ENCODE measurements at regions not wholly inside any gene's neighbourhood (a gene's known extent, or its start where the extent isn't known, plus 50 kb on each side); places are given as distances from the start of the nearest gene placed in this dataset.
"Not testable (repeated sequence)": the region's sequence is repeated elsewhere in the genome, so short reads cannot be mapped to it uniquely, and the experiment has no call there.

DNA sequence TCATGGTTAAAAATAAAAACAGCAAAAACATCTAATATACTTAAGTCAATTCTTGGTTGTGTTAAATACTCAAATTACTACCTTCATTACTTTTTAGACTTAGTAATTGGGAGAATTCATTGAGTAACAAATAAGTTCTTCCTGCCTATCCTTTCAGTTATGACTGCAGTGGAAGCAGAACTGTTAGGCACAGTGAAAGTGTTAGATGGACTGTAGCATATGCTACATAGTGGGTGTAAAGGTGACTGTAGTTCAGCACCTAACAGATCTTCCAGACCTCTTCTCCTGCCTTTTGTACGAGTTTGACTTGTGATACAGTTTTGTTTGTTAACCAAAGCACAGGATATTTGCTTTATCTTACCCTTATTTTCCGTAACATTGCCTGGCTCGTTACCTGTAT, 143.4 kb downstream of the KDM5D start:
- Mint-ChIP-seq H3K27me3 (ENCODE audit: unreplicated experiment) (no peaks in the 10 kb centered on the region), H3K27ac (ENCODE audit: unreplicated experiment) (no peak overlapping the region), H3K4me3 (ENCODE audit: unreplicated experiment) (no peak overlapping the region), H3K9me3 (ENCODE audit: unreplicated experiment) (no peaks in the 10 kb centered on the region), H3K36me3 (ENCODE audit: low read depth, unreplicated experiment) (no peaks in the 10 kb centered on the region), H3K4me1 (ENCODE audit: unreplicated experiment) (no peaks in the 10 kb centered on the region)
- TF ChIP-seq, protein P1, sequence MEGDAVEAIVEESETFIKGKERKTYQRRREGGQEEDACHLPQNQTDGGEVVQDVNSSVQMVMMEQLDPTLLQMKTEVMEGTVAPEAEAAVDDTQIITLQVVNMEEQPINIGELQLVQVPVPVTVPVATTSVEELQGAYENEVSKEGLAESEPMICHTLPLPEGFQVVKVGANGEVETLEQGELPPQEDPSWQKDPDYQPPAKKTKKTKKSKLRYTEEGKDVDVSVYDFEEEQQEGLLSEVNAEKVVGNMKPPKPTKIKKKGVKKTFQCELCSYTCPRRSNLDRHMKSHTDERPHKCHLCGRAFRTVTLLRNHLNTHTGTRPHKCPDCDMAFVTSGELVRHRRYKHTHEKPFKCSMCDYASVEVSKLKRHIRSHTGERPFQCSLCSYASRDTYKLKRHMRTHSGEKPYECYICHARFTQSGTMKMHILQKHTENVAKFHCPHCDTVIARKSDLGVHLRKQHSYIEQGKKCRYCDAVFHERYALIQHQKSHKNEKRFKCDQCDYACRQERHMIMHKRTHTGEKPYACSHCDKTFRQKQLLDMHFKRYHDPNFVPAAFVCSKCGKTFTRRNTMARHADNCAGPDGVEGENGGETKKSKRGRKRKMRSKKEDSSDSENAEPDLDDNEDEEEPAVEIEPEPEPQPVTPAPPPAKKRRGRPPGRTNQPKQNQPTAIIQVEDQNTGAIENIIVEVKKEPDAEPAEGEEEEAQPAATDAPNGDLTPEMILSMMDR (IDR thresholded peaks at IDR 0.05; ENCODE audit: unreplicated experiment): no peak
- DNase-seq (ENCODE audit: low spot score): no peak

DNA sequence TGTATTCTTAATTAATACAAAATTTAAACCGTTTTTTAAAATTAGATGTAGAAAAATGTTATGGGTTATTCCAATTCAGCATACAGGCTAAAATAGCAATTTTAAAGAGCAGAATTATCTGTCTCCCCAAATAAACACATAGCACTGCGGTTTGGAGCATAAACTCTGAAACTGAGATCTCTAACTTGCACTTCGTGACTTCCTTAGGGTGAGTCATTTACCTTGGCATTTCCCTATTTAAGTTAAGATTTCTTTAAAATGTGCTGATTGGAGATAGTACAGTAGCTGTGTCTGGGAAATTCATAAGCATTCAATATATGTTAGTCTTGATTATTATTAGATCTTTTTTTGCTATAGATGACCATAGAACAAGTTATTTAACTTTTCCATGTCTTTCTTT, 143.8 kb downstream of the KDM5D start:
- Mint-ChIP-seq H3K4me1 (ENCODE audit: unreplicated experiment) (no peaks in the 10 kb centered on the region), H3K9me3 (ENCODE audit: unreplicated experiment) (no peaks in the 10 kb centered on the region)

DNA sequence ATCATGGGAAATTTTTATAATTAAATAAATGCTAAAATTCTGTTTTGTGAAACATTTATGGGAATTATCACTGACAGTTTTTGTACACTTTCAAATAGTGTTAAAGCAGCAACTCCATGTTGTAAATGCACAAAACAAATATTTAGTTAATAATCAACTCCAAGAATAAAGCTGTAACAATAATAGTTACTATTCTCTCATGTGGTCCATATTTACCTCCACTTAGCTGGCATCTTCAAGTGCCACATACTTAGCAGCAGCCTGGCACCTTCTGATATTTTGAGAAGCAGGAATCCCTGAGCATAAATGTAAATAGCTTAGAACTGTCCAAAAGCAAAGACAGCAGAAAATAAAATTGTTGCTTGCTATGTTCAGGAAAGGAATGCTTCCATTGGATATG, 154.3 kb downstream of the KDM5D start:
- Mint-ChIP-seq H3K27me3 (ENCODE audit: unreplicated experiment) (no peaks in the 10 kb centered on the region), H3K36me3 (ENCODE audit: low read depth, unreplicated experiment) (peaks cover 3% of the 10 kb centered on the region), H3K4me3 (ENCODE audit: unreplicated experiment) (no peak overlapping the region), H3K9me3 (ENCODE audit: unreplicated experiment) (no peaks in the 10 kb centered on the region), H3K4me1 (ENCODE audit: unreplicated experiment) (no peaks in the 10 kb centered on the region), H3K27ac (ENCODE audit: unreplicated experiment) (no peak overlapping the region)
- no peak for DNase-seq (ENCODE audit: low spot score)
- TF ChIP-seq, protein P1 (IDR thresholded peaks at IDR 0.05; ENCODE audit: unreplicated experiment): no peak

More for the DNA sequence above, 143.8 kb downstream of the KDM5D start:
- Mint-ChIP-seq H3K27me3 (ENCODE audit: unreplicated experiment) (no peaks in the 10 kb centered on the region), H3K27ac (ENCODE audit: unreplicated experiment) (no peak overlapping the region), H3K36me3 (ENCODE audit: low read depth, unreplicated experiment) (no peaks in the 10 kb centered on the region), H3K4me3 (ENCODE audit: unreplicated experiment) (no peak overlapping the region)
- DNase-seq (ENCODE audit: low spot score): no peak
- TF ChIP-seq, protein P1 (IDR thresholded peaks at IDR 0.05; ENCODE audit: unreplicated experiment): no peak

DNA sequence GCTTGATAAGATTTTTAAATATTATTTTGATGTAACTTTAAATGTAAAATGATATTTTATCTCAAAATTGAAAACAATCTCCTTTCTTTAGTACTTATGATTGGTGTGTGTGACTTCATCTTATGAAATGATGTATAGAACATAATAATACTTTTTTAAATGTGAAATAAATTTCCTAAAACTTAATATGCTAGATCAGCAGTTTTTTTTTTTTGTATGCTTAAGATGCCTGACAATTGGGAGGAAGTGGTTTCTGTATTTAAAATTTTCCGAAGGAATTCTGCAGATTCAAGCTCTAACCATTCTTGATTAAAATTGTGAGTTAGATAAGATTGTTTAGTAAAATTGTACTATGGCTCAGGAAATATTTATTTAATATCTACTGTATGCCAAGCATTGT, 154.9 kb downstream of the KDM5D start:
- H3K27ac Mint-ChIP-seq (ENCODE audit: unreplicated experiment): no peak overlapping the region
- no peak for DNase-seq (ENCODE audit: low spot score)
- TF ChIP-seq, protein P1 (IDR thresholded peaks at IDR 0.05; ENCODE audit: unreplicated experiment): no peak
- peaks cover 9% of the 10 kb centered on the region for H3K36me3 Mint-ChIP-seq (ENCODE audit: low read depth, unreplicated experiment)
- H3K4me3 Mint-ChIP-seq (ENCODE audit: unreplicated experiment): no peak overlapping the region
- H3K9me3 Mint-ChIP-seq (ENCODE audit: unreplicated experiment): peaks cover 5% of the 10 kb centered on the region
- peaks cover 2% of the 10 kb centered on the region for H3K27me3 Mint-ChIP-seq (ENCODE audit: unreplicated experiment)
- no peaks in the 10 kb centered on the region for H3K4me1 Mint-ChIP-seq (ENCODE audit: unreplicated experiment)

DNA sequence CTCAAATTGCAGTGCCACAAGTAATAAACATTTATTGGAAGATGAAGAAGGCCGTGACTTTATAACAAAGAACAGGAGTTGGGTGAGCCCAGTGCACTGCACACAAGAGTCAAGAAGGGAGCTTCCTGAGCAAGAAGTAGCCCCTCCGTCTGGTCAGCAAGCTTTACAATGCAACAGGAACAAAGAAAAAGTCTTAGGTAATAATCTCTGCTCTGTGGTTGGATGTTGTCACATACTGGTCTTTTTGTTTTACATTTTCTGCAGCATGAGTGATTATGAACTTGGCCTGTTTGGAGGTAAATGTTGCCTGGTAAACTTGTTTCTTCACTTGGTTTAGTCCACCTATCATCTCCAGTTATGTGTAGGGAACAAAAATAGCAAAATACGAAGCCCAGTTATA, 157.2 kb downstream of the KDM5D start:
- peaks cover 9% of the 10 kb centered on the region for H3K36me3 Mint-ChIP-seq (ENCODE audit: low read depth, unreplicated experiment)
- no peak overlapping the region for H3K4me3 Mint-ChIP-seq (ENCODE audit: unreplicated experiment)
- TF ChIP-seq, protein P1 (IDR thresholded peaks at IDR 0.05; ENCODE audit: unreplicated experiment): no peak
- H3K27ac Mint-ChIP-seq (ENCODE audit: unreplicated experiment): no peak overlapping the region
- peaks cover 2% of the 10 kb centered on the region for H3K27me3 Mint-ChIP-seq (ENCODE audit: unreplicated experiment)
- H3K9me3 Mint-ChIP-seq (ENCODE audit: unreplicated experiment): peaks cover 5% of the 10 kb centered on the region
- DNase-seq (ENCODE audit: low spot score): no peak
- H3K4me1 Mint-ChIP-seq (ENCODE audit: unreplicated experiment): no peaks in the 10 kb centered on the region

DNA sequence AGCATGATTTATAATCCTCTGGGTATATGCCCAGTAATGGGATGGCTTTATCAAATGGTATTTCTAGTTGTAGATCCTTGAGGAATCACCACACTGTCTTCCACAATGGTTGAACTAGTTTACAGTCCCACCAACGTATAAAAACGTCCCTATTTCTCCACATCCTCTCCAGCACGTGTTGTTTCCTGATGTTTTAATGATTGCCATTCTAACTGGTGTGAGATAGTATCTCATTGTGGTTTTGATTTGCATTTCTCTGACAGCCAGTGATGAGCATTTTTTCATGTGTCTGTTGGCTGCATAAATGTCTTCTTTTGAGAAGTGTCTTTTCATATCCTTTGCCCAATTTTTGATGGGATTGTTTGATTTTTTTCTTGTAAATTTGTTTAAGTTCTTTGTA, 163.5 kb downstream of the KDM5D start:
- DNase-seq (ENCODE audit: low spot score); H3K4me3 Mint-ChIP-seq (ENCODE audit: unreplicated experiment); H3K9me3 Mint-ChIP-seq (ENCODE audit: unreplicated experiment); H3K27me3 Mint-ChIP-seq (ENCODE audit: unreplicated experiment); H3K36me3 Mint-ChIP-seq (ENCODE audit: low read depth, unreplicated experiment); H3K27ac Mint-ChIP-seq (ENCODE audit: unreplicated experiment); H3K4me1 Mint-ChIP-seq (ENCODE audit: unreplicated experiment): not testable (repeated sequence)

Data from endothelial cell (in vitro differentiated cells).